ENCODE measurements at regions not wholly inside any gene's neighbourhood (a gene's known extent, or its start where the extent isn't known, plus 50 kb on each side); places are given as distances from the start of the nearest gene placed in this dataset. TPM values are rescaled to one million over a fixed set of nuclear protein-coding genes. Genes with fewer than 3 reads are reported as not detected.

DNA sequence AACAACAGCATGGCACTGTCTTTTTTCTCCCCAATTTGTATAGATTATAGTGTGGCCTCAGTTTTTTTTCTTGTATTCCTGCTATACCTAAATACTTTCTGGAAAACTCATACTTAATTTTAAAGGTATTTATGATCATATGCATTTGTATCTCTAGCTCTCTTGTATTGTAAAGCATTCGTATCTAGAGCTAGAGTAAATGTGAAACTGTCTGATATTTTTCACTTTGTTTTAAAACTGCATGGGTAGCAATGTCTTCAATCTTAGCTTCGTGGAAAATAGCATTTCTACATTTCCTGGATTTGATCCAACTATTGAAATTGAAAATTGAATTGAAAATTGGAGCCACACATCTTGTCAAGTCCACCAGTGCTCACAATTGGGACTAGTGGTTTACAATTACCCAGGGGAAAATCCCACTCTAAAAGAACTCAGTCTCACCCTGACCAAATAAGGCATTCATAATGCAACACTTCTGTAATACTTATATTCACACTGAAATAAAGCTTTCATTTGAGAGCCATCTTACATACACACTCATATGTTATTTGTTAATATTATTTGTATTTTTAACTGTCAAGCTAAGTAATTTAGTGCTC lies 51.3 kb upstream of the KLF6 start:
- H3K27ac ChIP-seq, result peak overlapping the region; percentile 24
- TF ChIP-seq, protein P1, sequence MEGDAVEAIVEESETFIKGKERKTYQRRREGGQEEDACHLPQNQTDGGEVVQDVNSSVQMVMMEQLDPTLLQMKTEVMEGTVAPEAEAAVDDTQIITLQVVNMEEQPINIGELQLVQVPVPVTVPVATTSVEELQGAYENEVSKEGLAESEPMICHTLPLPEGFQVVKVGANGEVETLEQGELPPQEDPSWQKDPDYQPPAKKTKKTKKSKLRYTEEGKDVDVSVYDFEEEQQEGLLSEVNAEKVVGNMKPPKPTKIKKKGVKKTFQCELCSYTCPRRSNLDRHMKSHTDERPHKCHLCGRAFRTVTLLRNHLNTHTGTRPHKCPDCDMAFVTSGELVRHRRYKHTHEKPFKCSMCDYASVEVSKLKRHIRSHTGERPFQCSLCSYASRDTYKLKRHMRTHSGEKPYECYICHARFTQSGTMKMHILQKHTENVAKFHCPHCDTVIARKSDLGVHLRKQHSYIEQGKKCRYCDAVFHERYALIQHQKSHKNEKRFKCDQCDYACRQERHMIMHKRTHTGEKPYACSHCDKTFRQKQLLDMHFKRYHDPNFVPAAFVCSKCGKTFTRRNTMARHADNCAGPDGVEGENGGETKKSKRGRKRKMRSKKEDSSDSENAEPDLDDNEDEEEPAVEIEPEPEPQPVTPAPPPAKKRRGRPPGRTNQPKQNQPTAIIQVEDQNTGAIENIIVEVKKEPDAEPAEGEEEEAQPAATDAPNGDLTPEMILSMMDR (IDR thresholded peaks at IDR 0.05), result no peak

DNA sequence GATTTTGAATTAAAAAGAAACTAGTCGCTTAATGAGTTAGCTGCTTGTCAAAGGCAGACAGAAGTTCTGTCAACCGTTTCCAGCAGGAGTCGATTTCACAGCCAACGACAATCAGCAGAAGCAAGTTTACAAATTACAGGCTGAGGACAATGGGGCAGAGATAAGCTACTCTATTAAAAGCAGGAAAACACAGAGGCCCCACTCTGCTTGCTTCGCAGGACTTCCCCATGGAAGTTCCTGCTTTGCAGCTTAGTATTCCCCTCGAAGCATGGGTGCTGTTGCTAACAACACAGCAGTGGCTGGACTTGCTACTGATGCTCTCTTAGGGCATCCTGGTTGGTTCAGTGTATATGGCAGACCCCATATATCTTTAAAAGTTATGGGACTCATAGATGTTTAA lies 50.8 kb upstream of the KLF6 start:
- Histone ChIP-seq H3K27ac (peak overlapping the region; percentile 24), H3K4me3 (no peak overlapping the region), H3K4me1 (peaks cover 37% of the 10 kb centered on the region), H3K36me3 (no peaks in the 10 kb centered on the region), H3K9me3 (no peaks in the 10 kb centered on the region), H3K27me3 (ENCODE audit: low read depth) (no peaks in the 10 kb centered on the region)
- intact Hi-C loops (cut with DNase I), result no loop called here
- ATAC-seq, result peak; percentile 68 to 79
- no peak for DNase-seq
- TF ChIP-seq, protein P1 (IDR thresholded peaks at IDR 0.05), result no peak

More for the DNA sequence above, 51.3 kb upstream of the KLF6 start:
- Histone ChIP-seq H3K36me3 (no peaks in the 10 kb centered on the region), H3K4me1 (peaks cover 32% of the 10 kb centered on the region), H3K4me3 (no peak overlapping the region), H3K27me3 (ENCODE audit: low read depth) (no peaks in the 10 kb centered on the region), H3K9me3 (no peaks in the 10 kb centered on the region)
- no peak for ATAC-seq
- intact Hi-C loops (cut with DNase I), result no loop called here
- DNase-seq, result no peak

DNA sequence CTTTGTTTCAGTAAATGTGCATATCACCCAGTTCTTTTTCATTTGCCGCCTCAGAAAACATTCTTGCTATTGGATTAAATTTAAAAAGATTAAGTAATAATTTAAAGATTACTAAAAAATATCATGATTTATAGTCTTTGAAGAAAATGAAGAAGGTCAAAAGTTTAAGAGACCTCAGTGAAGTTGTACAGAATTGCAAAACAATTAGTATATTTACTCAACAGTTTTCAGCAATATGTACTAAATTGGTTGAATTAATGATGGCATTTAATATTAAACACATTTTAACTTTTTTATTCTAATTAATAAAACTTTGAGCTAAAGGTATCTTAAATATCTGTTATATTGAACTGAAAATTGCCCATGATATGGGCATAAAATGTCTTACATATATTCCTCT lies 49.9 kb upstream of the KLF6 start:
- no peaks in the 10 kb centered on the region for H3K36me3 ChIP-seq
- H3K27ac ChIP-seq, result no peak overlapping the region
- TF ChIP-seq, protein P1 (IDR thresholded peaks at IDR 0.05), result no peak
- H3K27me3 ChIP-seq (ENCODE audit: low read depth), result no peaks in the 10 kb centered on the region
- no peak for ATAC-seq
- H3K9me3 ChIP-seq, result no peaks in the 10 kb centered on the region
- peaks cover 45% of the 10 kb centered on the region for H3K4me1 ChIP-seq
- no peak overlapping the region for H3K4me3 ChIP-seq
- intact Hi-C loops (cut with DNase I), result no loop called here
- DNase-seq, result no peak

Small RNA genes lying in the stretch of these regions (microRNA-seq; reads per million reads assigned to microRNA genes)
- not detected for gene MIR6078 (ENCODE audit: borderline number of aligned reads)

All from lower lobe of right lung (tissue), 2 donors.